Activated naive CD8-positive, alpha-beta T cell treated with anti-CD3 and anti-CD28 coated beads, Interleukin-2, amount 50 U/mL, for 24 hours (primary cell): ENCODE measurements at regions not wholly inside any gene's neighbourhood (a gene's known extent, or its start where the extent isn't known, plus 50 kb on each side); places are given as distances from the start of the nearest gene placed in this dataset.

Source experiments
- ATAC-seq: fragments of 150-1000 bp; cut with Tn5 transposase; one replicate; pipeline ENCODE4 v1.10.0; 2021
- DNase-seq: peaks from one replicate; pipeline ENCODE4 v3.0.0; 2021
- H3K27ac Mint-ChIP-seq: one replicate; pipeline ENCODE4 v1.8.0; 2021; ENCODE audit warnings: mild to moderate bottlenecking, mixed read lengths
- H3K27me3 Mint-ChIP-seq: one replicate; pipeline ENCODE4 v1.8.0; 2021; ENCODE audit warnings: mixed read lengths
- H3K36me3 Mint-ChIP-seq: one replicate; pipeline ENCODE4 v1.8.0; 2021; ENCODE audit warnings: low read depth, mixed read lengths
- H3K4me1 Mint-ChIP-seq: one replicate; pipeline ENCODE4 v1.8.0; 2021; ENCODE audit warnings: mixed read lengths
- H3K4me3 Mint-ChIP-seq: one replicate; pipeline ENCODE4 v1.8.0; 2021; ENCODE audit warnings: mild to moderate bottlenecking, moderate library complexity, mixed read lengths
- H3K9me3 Mint-ChIP-seq: one replicate; pipeline ENCODE4 v1.8.0; 2021; ENCODE audit warnings: mixed read lengths

- no peak for DNase-seq
- peaks cover 3% of the 10 kb centered on the region for H3K27me3 Mint-ChIP-seq
- H3K9me3 Mint-ChIP-seq: no peaks in the 10 kb centered on the region
- no peak for ATAC-seq
- no peaks in the 10 kb centered on the region for H3K36me3 Mint-ChIP-seq
- H3K4me3 Mint-ChIP-seq: no peak overlapping the region
- H3K27ac Mint-ChIP-seq: no peak overlapping the region
- H3K4me1 Mint-ChIP-seq: no peaks in the 10 kb centered on the region
These were observed 122.4 kb downstream of the LRRC70 start for GRCh38 chr5:62701036-62701435.

DNA sequence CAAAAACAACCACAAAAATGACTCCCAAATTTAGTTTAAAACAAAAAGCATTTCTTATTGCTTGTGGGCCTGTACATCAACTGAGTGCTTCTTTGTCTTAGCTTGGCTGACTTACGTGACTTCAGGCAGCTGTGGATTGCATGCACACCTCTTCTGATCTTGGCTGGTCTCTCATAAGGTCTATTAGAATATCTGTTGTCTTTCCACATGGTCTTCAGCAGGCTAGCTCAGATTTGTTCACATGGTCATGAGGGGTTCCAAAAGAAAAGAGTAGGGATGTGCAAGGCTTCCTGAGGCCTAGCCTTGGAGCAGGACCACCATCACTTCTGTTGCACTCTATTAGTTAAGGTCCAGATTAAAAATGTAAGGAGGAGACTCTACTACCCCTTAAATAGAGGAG is 120.1 kb downstream of the LRRC70 start:
- Mint-ChIP-seq H3K36me3 (no peaks in the 10 kb centered on the region), H3K4me3 (no peak overlapping the region), H3K4me1 (no peaks in the 10 kb centered on the region), H3K27me3 (peaks cover 1% of the 10 kb centered on the region), H3K9me3 (no peaks in the 10 kb centered on the region), H3K27ac (no peak overlapping the region)
- DNase-seq: no peak
- ATAC-seq: no peak

DNA sequence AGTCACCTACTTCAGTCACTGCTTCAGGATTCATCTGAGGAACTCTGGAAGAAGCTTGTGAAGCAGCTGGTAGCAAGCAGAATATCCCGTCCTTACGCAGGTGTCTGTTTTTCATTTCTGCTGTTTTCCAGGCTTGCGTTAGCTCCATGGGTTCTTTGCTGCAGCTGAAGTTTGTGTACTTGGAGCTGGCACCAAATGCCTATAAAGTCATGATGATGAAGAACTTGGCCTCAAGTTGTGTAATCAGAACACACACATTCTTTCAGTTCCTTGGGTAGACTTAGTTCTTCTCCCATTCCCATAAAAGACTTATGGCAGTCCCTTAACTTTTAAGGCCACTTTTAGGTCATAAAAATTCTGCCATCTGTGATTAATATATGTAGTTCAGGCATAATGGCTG is 116.7 kb downstream of the LRRC70 start:
- DNase-seq (no peak), ATAC-seq (no peak)
- no peaks in the 10 kb centered on the region for H3K9me3 Mint-ChIP-seq
- no peaks in the 10 kb centered on the region for H3K4me1 Mint-ChIP-seq
- H3K27me3 Mint-ChIP-seq: no peaks in the 10 kb centered on the region
- no peaks in the 10 kb centered on the region for H3K36me3 Mint-ChIP-seq
- H3K4me3 Mint-ChIP-seq: no peak overlapping the region
- no peak overlapping the region for H3K27ac Mint-ChIP-seq

- no peak for DNase-seq
- H3K36me3 Mint-ChIP-seq: no peaks in the 10 kb centered on the region
- no peak for ATAC-seq
These were observed 114.5 kb downstream of the LRRC70 start for GRCh38 chr5:62692946-62693713.

GRCh38 chr5:62691946-62692345 is 113.3 kb downstream of the LRRC70 start:
- Mint-ChIP-seq H3K9me3 (no peaks in the 10 kb centered on the region), H3K27me3 (no peaks in the 10 kb centered on the region), H3K4me1 (peaks cover 5% of the 10 kb centered on the region), H3K4me3 (no peak overlapping the region), H3K27ac (no peak overlapping the region), H3K36me3 (no peaks in the 10 kb centered on the region)
- DNase-seq (no peak), ATAC-seq (no peak)

More at GRCh38 chr5:62692946-62693713, 114.5 kb downstream of the LRRC70 start:
- Mint-ChIP-seq H3K4me3 (no peak overlapping the region), H3K4me1 (peaks cover 5% of the 10 kb centered on the region), H3K27ac (no peak overlapping the region), H3K9me3 (no peaks in the 10 kb centered on the region), H3K27me3 (no peaks in the 10 kb centered on the region)

GRCh38 chr5:62690421-62690820 is 111.8 kb downstream of the LRRC70 start:
- H3K27ac Mint-ChIP-seq: no peak overlapping the region
- no peaks in the 10 kb centered on the region for H3K9me3 Mint-ChIP-seq
- DNase-seq (no peak), ATAC-seq (no peak)
- peaks cover 5% of the 10 kb centered on the region for H3K4me1 Mint-ChIP-seq
- no peak overlapping the region for H3K4me3 Mint-ChIP-seq
- no peaks in the 10 kb centered on the region for H3K36me3 Mint-ChIP-seq
- no peaks in the 10 kb centered on the region for H3K27me3 Mint-ChIP-seq

GRCh38 chr5:62689599-62690368 is 111.2 kb downstream of the LRRC70 start:
- ATAC-seq (no peak), DNase-seq (no peak)
- Mint-ChIP-seq H3K36me3 (no peaks in the 10 kb centered on the region), H3K27me3 (no peaks in the 10 kb centered on the region), H3K4me1 (peaks cover 5% of the 10 kb centered on the region), H3K9me3 (no peaks in the 10 kb centered on the region), H3K4me3 (no peak overlapping the region), H3K27ac (no peak overlapping the region)

- Mint-ChIP-seq H3K36me3 (no peaks in the 10 kb centered on the region), H3K4me3 (no peak overlapping the region), H3K27me3 (no peaks in the 10 kb centered on the region), H3K27ac (no peak overlapping the region), H3K9me3 (no peaks in the 10 kb centered on the region), H3K4me1 (peaks cover 5% of the 10 kb centered on the region)
- ATAC-seq: no peak
- DNase-seq: no peak
These were observed 108.1 kb downstream of the LRRC70 start for GRCh38 chr5:62686692-62687091.

- H3K4me3 Mint-ChIP-seq: no peak overlapping the region
- ATAC-seq (no peak), DNase-seq (no peak)
- no peaks in the 10 kb centered on the region for H3K27me3 Mint-ChIP-seq
- H3K27ac Mint-ChIP-seq: no peak overlapping the region
- H3K36me3 Mint-ChIP-seq: no peaks in the 10 kb centered on the region
- no peaks in the 10 kb centered on the region for H3K9me3 Mint-ChIP-seq
- H3K4me1 Mint-ChIP-seq: peaks cover 5% of the 10 kb centered on the region
These were observed 106.6 kb downstream of the LRRC70 start for GRCh38 chr5:62685221-62685620.

GRCh38 chr5:62684310-62684709 is 105.7 kb downstream of the LRRC70 start:
- Mint-ChIP-seq H3K4me1 (no peaks in the 10 kb centered on the region), H3K27me3 (no peaks in the 10 kb centered on the region), H3K4me3 (no peak overlapping the region), H3K27ac (no peak overlapping the region), H3K9me3 (no peaks in the 10 kb centered on the region), H3K36me3 (no peaks in the 10 kb centered on the region)
- no peak for ATAC-seq
- no peak for DNase-seq

DNA sequence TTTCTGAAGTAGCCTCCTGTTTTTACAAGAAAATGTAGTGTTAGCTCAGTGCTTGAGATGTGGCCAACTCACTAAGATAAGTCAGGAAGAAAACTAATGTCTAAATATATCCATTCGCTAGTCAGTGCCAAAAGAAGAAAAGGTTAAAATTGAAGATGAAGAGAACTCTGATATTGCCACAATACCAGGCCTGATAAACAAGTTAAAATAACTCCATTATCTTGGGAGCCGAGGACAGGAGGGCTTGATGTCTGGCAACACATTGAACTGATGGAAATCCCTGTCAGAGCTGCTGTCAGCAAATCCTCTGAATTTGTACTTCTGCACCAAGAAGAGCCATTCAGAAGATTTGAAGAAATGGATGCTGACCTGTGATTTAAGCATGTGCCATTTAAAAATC is 103.4 kb downstream of the LRRC70 start:
- ATAC-seq (no peak), DNase-seq (no peak)
- H3K4me1 Mint-ChIP-seq: no peaks in the 10 kb centered on the region
- H3K9me3 Mint-ChIP-seq: peaks cover 5% of the 10 kb centered on the region
- no peak overlapping the region for H3K4me3 Mint-ChIP-seq
- peaks cover 2% of the 10 kb centered on the region for H3K36me3 Mint-ChIP-seq
- no peaks in the 10 kb centered on the region for H3K27me3 Mint-ChIP-seq
- H3K27ac Mint-ChIP-seq: no peak overlapping the region

DNA sequence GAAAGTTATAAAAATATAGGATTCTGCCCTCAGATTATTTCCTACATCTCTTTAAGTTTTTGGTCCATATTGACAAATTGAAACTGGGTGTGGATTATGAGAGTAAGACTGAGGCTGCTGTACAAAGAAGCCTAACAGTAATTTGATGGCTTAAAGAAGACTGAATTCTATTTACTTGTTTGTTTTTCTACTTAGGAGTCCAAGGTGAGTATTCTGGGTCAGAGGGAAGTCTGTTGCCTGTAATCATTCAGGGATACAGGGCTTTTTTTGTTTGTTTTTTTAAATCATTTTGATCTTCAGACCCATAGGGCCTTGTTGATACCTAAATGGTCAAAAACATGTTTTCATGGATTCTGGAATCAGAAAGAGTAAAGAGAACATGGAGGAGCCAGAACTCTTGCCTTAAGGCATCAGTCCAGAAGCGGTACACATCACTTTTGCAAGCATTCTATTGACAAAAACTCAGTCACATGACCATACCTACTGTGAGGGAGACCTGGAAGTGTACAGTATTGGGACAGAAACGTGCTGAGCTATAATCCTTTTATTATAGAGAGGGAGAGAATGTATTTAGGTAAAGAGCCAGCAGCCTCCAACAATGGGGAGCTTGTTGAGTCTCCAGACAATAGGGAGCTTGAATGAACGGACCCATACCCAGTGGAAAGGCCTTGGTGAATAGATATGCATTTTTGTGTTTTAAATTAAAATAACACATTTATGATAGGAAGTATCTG is 102.7 kb downstream of the LRRC70 start:
- no peaks in the 10 kb centered on the region for H3K27me3 Mint-ChIP-seq
- no peaks in the 10 kb centered on the region for H3K4me1 Mint-ChIP-seq
- ATAC-seq (no peak), DNase-seq (no peak)
- H3K4me3 Mint-ChIP-seq: no peak overlapping the region
- H3K27ac Mint-ChIP-seq: no peak overlapping the region
- H3K9me3 Mint-ChIP-seq: peaks cover 5% of the 10 kb centered on the region
- peaks cover 2% of the 10 kb centered on the region for H3K36me3 Mint-ChIP-seq

- Mint-ChIP-seq H3K27me3 (no peaks in the 10 kb centered on the region), H3K9me3 (peaks cover 5% of the 10 kb centered on the region), H3K4me1 (no peaks in the 10 kb centered on the region), H3K36me3 (peaks cover 2% of the 10 kb centered on the region), H3K4me3 (no peak overlapping the region), H3K27ac (no peak overlapping the region)
- DNase-seq (no peak), ATAC-seq (no peak)
These were observed 101.5 kb downstream of the LRRC70 start for GRCh38 chr5:62680121-62680520.
